ENCODE measurements at regions not wholly inside any gene's neighbourhood (a gene's known extent, or its start where the extent isn't known, plus 50 kb on each side); places are given as distances from the start of the nearest gene placed in this dataset.
A peak's percentile ranks its signal among the peaks of the same experiment; 100 is the strongest.

GRCh38 chr15:92224843-92225242, 168.8 kb upstream of the ST8SIA2 start:
- intact Hi-C loops (cut with DNase I; ENCODE audit: low total_unique reads), result no loop called here
- TF ChIP-seq CTCF (IDR thresholded peaks at IDR 0.05), result no peak
- TF ChIP-seq POLR2A (IDR thresholded peaks at IDR 0.05), result no peak
- TF ChIP-seq POLR2AphosphoS5 (IDR thresholded peaks at IDR 0.05), result no peak
- H3K4me1 ChIP-seq, result no peaks in the 10 kb centered on the region

GRCh38 chr15:92226020-92226612, 167.6 kb upstream of the ST8SIA2 start:
- Histone ChIP-seq H3K27me3 (no peaks in the 10 kb centered on the region), H3K4me1 (no peaks in the 10 kb centered on the region), H3K27ac (no peak overlapping the region), H3K9me3 (no peaks in the 10 kb centered on the region), H3K4me3 (no peak overlapping the region), H3K36me3 (no peaks in the 10 kb centered on the region)
- no peak for DNase-seq (ENCODE audit: low spot score in 2 of 2)
- intact Hi-C loops (cut with DNase I; ENCODE audit: low total_unique reads), result no loop called here
- TF ChIP-seq CTCF (IDR thresholded peaks at IDR 0.05) (peak in 1 of 3 donors; percentile 28), POLR2AphosphoS5 (IDR thresholded peaks at IDR 0.05) (no peak), POLR2A (IDR thresholded peaks at IDR 0.05) (no peak)

More at GRCh38 chr15:92224843-92225242, 168.8 kb upstream of the ST8SIA2 start:
- no peak overlapping the region for H3K27ac ChIP-seq
- H3K4me3 ChIP-seq, result no peak overlapping the region
- DNase-seq (ENCODE audit: low spot score in 2 of 2), result no peak
- no peaks in the 10 kb centered on the region for H3K36me3 ChIP-seq
- H3K9me3 ChIP-seq, result no peaks in the 10 kb centered on the region
- H3K27me3 ChIP-seq, result no peaks in the 10 kb centered on the region

GRCh38 chr15:92228830-92229229, 164.9 kb upstream of the ST8SIA2 start:
- no peak overlapping the region for H3K4me3 ChIP-seq

GRCh38 chr15:92231461-92231860, 162.2 kb upstream of the ST8SIA2 start:
- intact Hi-C loops (cut with DNase I; ENCODE audit: low total_unique reads), result no loop called here
- Histone ChIP-seq H3K27ac (no peak overlapping the region), H3K4me3 (no peak overlapping the region), H3K36me3 (no peaks in the 10 kb centered on the region), H3K9me3 (peaks cover 0 to 13% of the 10 kb centered on the region in 2 donors), H3K4me1 (no peaks in the 10 kb centered on the region), H3K27me3 (peaks cover 0 to 8% of the 10 kb centered on the region in 2 donors)
- TF ChIP-seq POLR2AphosphoS5 (IDR thresholded peaks at IDR 0.05) (no peak), CTCF (IDR thresholded peaks at IDR 0.05) (no peak), POLR2A (IDR thresholded peaks at IDR 0.05) (no peak)
- DNase-seq (ENCODE audit: low spot score in 2 of 2), result no peak

More at GRCh38 chr15:92228830-92229229, 164.9 kb upstream of the ST8SIA2 start:
- Histone ChIP-seq H3K4me1 (no peaks in the 10 kb centered on the region), H3K27ac (no peak overlapping the region), H3K9me3 (no peaks in the 10 kb centered on the region), H3K27me3 (peaks cover 0 to 8% of the 10 kb centered on the region in 2 donors), H3K36me3 (no peaks in the 10 kb centered on the region)
- DNase-seq (ENCODE audit: low spot score in 2 of 2), result no peak
- intact Hi-C loops (cut with DNase I; ENCODE audit: low total_unique reads), result no loop called here
- TF ChIP-seq POLR2AphosphoS5 (IDR thresholded peaks at IDR 0.05), result no peak
- TF ChIP-seq CTCF (IDR thresholded peaks at IDR 0.05), result no peak

GRCh38 chr15:92232317-92232716, 161.4 kb upstream of the ST8SIA2 start:
- Histone ChIP-seq H3K9me3 (peaks cover 0 to 13% of the 10 kb centered on the region in 2 donors), H3K36me3 (no peaks in the 10 kb centered on the region), H3K27ac (no peak overlapping the region), H3K4me1 (no peaks in the 10 kb centered on the region), H3K27me3 (peaks cover 0 to 8% of the 10 kb centered on the region in 2 donors), H3K4me3 (no peak overlapping the region)
- intact Hi-C loops (cut with DNase I; ENCODE audit: low total_unique reads), result no loop called here
- no peak for TF ChIP-seq POLR2AphosphoS5 (IDR thresholded peaks at IDR 0.05)
- no peak for TF ChIP-seq POLR2A (IDR thresholded peaks at IDR 0.05)
- no peak for TF ChIP-seq CTCF (IDR thresholded peaks at IDR 0.05)
- no peak for DNase-seq (ENCODE audit: low spot score in 2 of 2)

Measured in breast epithelium (tissue), 4 donors.